Activated CD8-positive, alpha-beta T cell treated with anti-CD3 and anti-CD28 coated beads for 36 hours (primary cell): ENCODE measurements at regions not wholly inside any gene's neighbourhood (a gene's known extent, or its start where the extent isn't known, plus 50 kb on each side); places are given as distances from the start of the nearest gene placed in this dataset.
A peak's percentile ranks its signal among the peaks of the same experiment; 100 is the strongest.
"Not testable (repeated sequence)": the region's sequence is repeated elsewhere in the genome, so short reads cannot be mapped to it uniquely, and the experiment has no call there.

ENCODE experiments used
- ATAC-seq: fragments of 200-7000 bp; cut with Tn5 transposase; one replicate; pipeline ENCODE4 v1.10.0; 2021; ENCODE audit warnings: mild to moderate bottlenecking, moderate library complexity
- CTCF ChIA-PET: fragments of 350-600 bp; sonication (Branson Sonifier 250); formaldehyde crosslinking; loops from one replicate; lab custom pipeline; 2021; ENCODE audit warnings: antibody characterized with exemption; lab: Charles Lee
- POLR2A ChIA-PET: fragments of 350-600 bp; sonication (Branson Sonifier 250); formaldehyde crosslinking; loops from one replicate; lab custom pipeline; 2021; ENCODE audit warnings: antibody characterized with exemption; lab: Charles Lee
- DNase-seq: peaks from one replicate; pipeline ENCODE4 v3.0.0-alpha.2; 2020
- H3K27ac Mint-ChIP-seq: one replicate; pipeline ENCODE4 v1.8.0; 2021; ENCODE audit warnings: mild to moderate bottlenecking, mixed read lengths
- H3K27me3 Mint-ChIP-seq: one replicate; pipeline ENCODE4 v1.8.0; 2021; ENCODE audit warnings: mixed read lengths
- H3K36me3 Mint-ChIP-seq: one replicate; pipeline ENCODE4 v1.8.0; 2021; ENCODE audit warnings: low read depth, mixed read lengths
- H3K4me1 Mint-ChIP-seq: one replicate; pipeline ENCODE4 v1.8.0; 2021; ENCODE audit warnings: low read depth, mixed read lengths
- H3K4me3 Mint-ChIP-seq: one replicate; pipeline ENCODE4 v1.8.0; 2021; ENCODE audit warnings: mild to moderate bottlenecking, moderate library complexity, mixed read lengths
- H3K9me3 Mint-ChIP-seq: one replicate; pipeline ENCODE4 v1.8.0; 2021; ENCODE audit warnings: mixed read lengths
- intact Hi-C: fragments of 100-400 bp; cut with micrococcal nuclease; formaldehyde crosslinking; loops from one replicate; pipeline ENCODE4 v1.10.0; 2022
- TF ChIP-seq, protein P1 (sequence below): fragments of 200-600 bp; IDR thresholded peaks from one replicate; pipeline ENCODE4 v1.8.0; 2022; ENCODE audit warnings: antibody characterized with exemption, mild to moderate bottlenecking

DNA sequence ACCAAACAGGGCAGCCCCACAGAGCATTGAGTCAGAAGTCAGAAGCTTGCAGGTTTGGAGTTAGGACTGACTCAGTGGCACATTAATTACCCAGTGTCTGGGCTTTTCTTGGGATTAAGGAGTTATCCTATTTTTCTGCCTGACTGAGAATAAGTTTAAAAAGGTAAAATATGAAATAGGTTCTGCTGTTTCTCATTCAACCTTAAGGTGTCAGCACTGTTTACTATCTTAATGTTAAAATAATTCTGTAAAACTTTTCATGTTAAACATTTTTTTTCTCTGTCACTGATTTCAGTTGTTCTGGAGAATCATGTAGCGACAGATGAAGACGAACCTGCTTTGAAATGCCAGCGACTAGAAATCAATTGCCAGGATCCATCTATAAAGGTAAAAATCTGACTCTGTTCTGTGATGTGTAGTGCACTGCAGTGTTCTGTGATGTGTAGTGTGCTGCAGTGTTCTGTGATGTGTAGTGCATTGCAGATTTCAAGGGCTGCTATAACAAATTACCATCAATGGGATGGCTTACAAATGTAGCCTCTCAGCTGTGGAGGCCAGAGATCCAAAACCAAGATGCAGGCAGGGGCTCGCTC is 128.0 kb downstream of the LAT start:
- TF ChIP-seq, protein P1, sequence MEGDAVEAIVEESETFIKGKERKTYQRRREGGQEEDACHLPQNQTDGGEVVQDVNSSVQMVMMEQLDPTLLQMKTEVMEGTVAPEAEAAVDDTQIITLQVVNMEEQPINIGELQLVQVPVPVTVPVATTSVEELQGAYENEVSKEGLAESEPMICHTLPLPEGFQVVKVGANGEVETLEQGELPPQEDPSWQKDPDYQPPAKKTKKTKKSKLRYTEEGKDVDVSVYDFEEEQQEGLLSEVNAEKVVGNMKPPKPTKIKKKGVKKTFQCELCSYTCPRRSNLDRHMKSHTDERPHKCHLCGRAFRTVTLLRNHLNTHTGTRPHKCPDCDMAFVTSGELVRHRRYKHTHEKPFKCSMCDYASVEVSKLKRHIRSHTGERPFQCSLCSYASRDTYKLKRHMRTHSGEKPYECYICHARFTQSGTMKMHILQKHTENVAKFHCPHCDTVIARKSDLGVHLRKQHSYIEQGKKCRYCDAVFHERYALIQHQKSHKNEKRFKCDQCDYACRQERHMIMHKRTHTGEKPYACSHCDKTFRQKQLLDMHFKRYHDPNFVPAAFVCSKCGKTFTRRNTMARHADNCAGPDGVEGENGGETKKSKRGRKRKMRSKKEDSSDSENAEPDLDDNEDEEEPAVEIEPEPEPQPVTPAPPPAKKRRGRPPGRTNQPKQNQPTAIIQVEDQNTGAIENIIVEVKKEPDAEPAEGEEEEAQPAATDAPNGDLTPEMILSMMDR = no peak
- Mint-ChIP-seq H3K36me3 (peaks cover 36% of the 10 kb centered on the region), H3K4me1 (peaks cover 52% of the 10 kb centered on the region), H3K4me3 (no peak overlapping the region), H3K27ac (no peak overlapping the region), H3K27me3 (no peaks in the 10 kb centered on the region), H3K9me3 (no peaks in the 10 kb centered on the region)
- intact Hi-C loops = no loop called here
- DNase-seq = no peak
- POLR2A ChIA-PET = no interaction called here
- CTCF ChIA-PET = no interaction called here
- no peak for ATAC-seq

- CTCF ChIA-PET, H3K27me3 Mint-ChIP-seq, H3K4me3 Mint-ChIP-seq, H3K9me3 Mint-ChIP-seq, POLR2A ChIA-PET, intact Hi-C loops: not testable (repeated sequence)
- Mint-ChIP-seq H3K36me3 (peaks cover 31% of the 10 kb centered on the region), H3K4me1 (peaks cover 49% of the 10 kb centered on the region), H3K27ac (peak overlapping the region; percentile 41)
- peak; percentile 21 for DNase-seq
- ATAC-seq = peak; percentile 37
These were observed 127.2 kb downstream of the LAT start for GRCh38 chr16:29111901-29112680.

DNA sequence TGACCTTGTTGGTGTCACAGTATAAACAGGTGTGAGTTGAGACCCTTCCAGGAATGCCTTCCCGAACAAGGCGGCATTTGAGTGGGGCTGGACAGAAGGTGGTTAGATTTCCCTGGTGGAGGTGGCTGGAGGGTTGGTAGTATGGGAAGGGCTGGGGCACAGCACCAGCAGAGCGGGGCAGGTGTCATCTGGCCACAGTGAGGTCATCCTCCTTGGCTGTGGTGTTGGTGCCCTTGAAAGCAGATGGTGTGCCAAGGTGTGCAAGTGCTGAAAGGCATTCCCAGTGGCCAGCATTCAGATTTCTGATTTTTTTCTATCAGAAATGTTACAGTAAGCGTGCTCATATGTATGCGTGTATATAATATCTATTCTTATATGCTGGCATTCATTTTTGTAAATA is 126.6 kb downstream of the LAT start:
- no peaks in the 10 kb centered on the region for H3K9me3 Mint-ChIP-seq
- TF ChIP-seq, protein P1 = no peak
- DNase-seq (no peak), ATAC-seq (no peak)
- intact Hi-C loops = no loop called here
- H3K4me1 Mint-ChIP-seq = peaks cover 43% of the 10 kb centered on the region
- no peak overlapping the region for H3K4me3 Mint-ChIP-seq
- peaks cover 25% of the 10 kb centered on the region for H3K36me3 Mint-ChIP-seq
- POLR2A ChIA-PET = no interaction called here
- H3K27ac Mint-ChIP-seq = peak overlapping the region; percentile 41
- CTCF ChIA-PET = no interaction called here
- H3K27me3 Mint-ChIP-seq = no peaks in the 10 kb centered on the region

GRCh38 chr16:29108625-29109169 is 123.8 kb downstream of the LAT start:
- DNase-seq, H3K27ac Mint-ChIP-seq, CTCF ChIA-PET, intact Hi-C loops, ATAC-seq, H3K9me3 Mint-ChIP-seq, H3K27me3 Mint-ChIP-seq, H3K4me3 Mint-ChIP-seq, POLR2A ChIA-PET: not testable (repeated sequence)
- Mint-ChIP-seq H3K4me1 (peaks cover 19% of the 10 kb centered on the region), H3K36me3 (peaks cover 14% of the 10 kb centered on the region)

- Mint-ChIP-seq H3K9me3 (no peaks in the 10 kb centered on the region), H3K27ac (no peak overlapping the region), H3K4me3 (no peak overlapping the region), H3K4me1 (peaks cover 12% of the 10 kb centered on the region), H3K36me3 (peaks cover 14% of the 10 kb centered on the region), H3K27me3 (no peaks in the 10 kb centered on the region)
- ATAC-seq (no peak), DNase-seq (no peak)
- TF ChIP-seq, protein P1 = no peak
- intact Hi-C loops = no loop called here
- ChIA-PET CTCF (no interaction called here), POLR2A (no interaction called here)
These were observed 122.4 kb downstream of the LAT start for GRCh38 chr16:29107299-29107698.

GRCh38 chr16:29106259-29106908 is 121.5 kb downstream of the LAT start:
- H3K4me3 Mint-ChIP-seq, H3K4me1 Mint-ChIP-seq, POLR2A ChIA-PET, ATAC-seq, DNase-seq, H3K27ac Mint-ChIP-seq, CTCF ChIA-PET, intact Hi-C loops, H3K9me3 Mint-ChIP-seq, H3K27me3 Mint-ChIP-seq: not testable (repeated sequence)
- H3K36me3 Mint-ChIP-seq = peaks cover 12% of the 10 kb centered on the region

- intact Hi-C loops, H3K27ac Mint-ChIP-seq, CTCF ChIA-PET, DNase-seq, H3K4me3 Mint-ChIP-seq, H3K4me1 Mint-ChIP-seq, POLR2A ChIA-PET, H3K9me3 Mint-ChIP-seq, H3K27me3 Mint-ChIP-seq, ATAC-seq: not testable (repeated sequence)
- peaks cover 12% of the 10 kb centered on the region for H3K36me3 Mint-ChIP-seq
These were observed 119.7 kb downstream of the LAT start for GRCh38 chr16:29104600-29104999.

GRCh38 chr16:29097965-29098364 is 113.1 kb downstream of the LAT start:
- H3K27me3 Mint-ChIP-seq, H3K4me1 Mint-ChIP-seq, ATAC-seq, intact Hi-C loops, H3K9me3 Mint-ChIP-seq, H3K36me3 Mint-ChIP-seq, CTCF ChIA-PET, DNase-seq, H3K27ac Mint-ChIP-seq, H3K4me3 Mint-ChIP-seq, POLR2A ChIA-PET: not testable (repeated sequence)
